Activated naive CD8-positive, alpha-beta T cell treated with anti-CD3 and anti-CD28 coated beads, Interleukin-2, amount 10 ng/mL, durations not matched to agents 7 days and 5 days (primary cell): ENCODE measurements at regions not wholly inside any gene's neighbourhood (a gene's known extent, or its start where the extent isn't known, plus 50 kb on each side); places are given as distances from the start of the nearest gene placed in this dataset.
"Not testable (repeated sequence)": the region's sequence is repeated elsewhere in the genome, so short reads cannot be mapped to it uniquely, and the experiment has no call there.

Experiments used
- ATAC-seq: fragments of 150-1000 bp; cut with Tn5 transposase; one replicate; pipeline ENCODE4 v1.10.0; 2021; ENCODE audit warnings: low read depth, moderate library complexity
- POLR2A ChIA-PET: fragments of 350-600 bp; sonication (Branson Sonifier 250); formaldehyde crosslinking; loops from one replicate; lab custom pipeline; 2021; ENCODE audit warnings: antibody characterized with exemption; lab: Charles Lee
- DNase-seq: peaks from one replicate; pipeline ENCODE4 v3.0.0; 2021
- H3K27ac Mint-ChIP-seq: one replicate; pipeline ENCODE4 v1.8.0; 2022; ENCODE audit warnings: mild to moderate bottlenecking, mixed read lengths
- H3K27me3 Mint-ChIP-seq: one replicate; pipeline ENCODE4 v1.8.0; 2022; ENCODE audit warnings: mild to moderate bottlenecking, moderate library complexity, mixed read lengths
- H3K36me3 Mint-ChIP-seq: one replicate; pipeline ENCODE4 v1.8.0; 2021; ENCODE audit warnings: mild to moderate bottlenecking, mixed read lengths
- H3K4me1 Mint-ChIP-seq: one replicate; pipeline ENCODE4 v1.8.0; 2021; ENCODE audit warnings: mixed read lengths
- H3K4me3 Mint-ChIP-seq: one replicate; pipeline ENCODE4 v1.8.0; 2022; ENCODE audit warnings: mild to moderate bottlenecking, moderate library complexity, mixed read lengths
- H3K9me3 Mint-ChIP-seq: one replicate; pipeline ENCODE4 v1.8.0; 2021; ENCODE audit warnings: mixed read lengths

DNA sequence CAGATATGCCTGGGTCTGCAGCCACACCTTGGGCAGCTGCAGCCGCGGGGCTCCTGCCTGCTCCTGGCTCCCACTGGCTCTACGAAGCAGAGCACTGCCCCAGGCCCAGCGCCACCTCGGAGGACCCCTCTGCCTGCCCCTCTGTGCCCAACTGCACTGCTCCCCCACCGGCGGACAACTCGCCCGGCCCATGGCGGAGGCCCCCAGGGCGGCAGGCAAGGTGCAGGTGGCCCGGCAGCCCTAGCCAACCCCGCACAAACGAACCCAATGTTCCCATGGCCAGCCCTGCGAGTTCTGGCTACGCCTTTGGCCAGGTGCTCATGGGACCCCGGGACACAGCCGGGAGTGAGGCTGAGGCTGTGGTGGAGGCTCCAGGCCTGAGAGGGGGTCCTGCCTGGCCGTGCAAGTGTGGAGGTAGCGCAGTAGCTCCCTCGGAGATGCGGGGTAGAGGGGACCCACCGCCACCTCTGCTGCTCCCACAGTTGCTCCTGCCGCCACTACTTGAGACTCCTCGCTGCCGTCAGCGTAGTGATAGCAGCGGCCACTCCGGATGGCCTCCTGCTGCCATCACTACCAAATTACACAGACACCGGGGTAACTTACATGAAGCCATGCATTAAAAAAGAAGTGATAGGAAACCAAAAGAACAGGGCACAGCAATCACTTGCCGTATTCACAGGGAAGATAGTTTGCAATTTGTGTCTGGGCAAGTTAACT lies 97.3 kb upstream of the SP4 start:
- Mint-ChIP-seq H3K27ac (no peak overlapping the region), H3K36me3 (peaks cover 23% of the 10 kb centered on the region), H3K27me3 (no peaks in the 10 kb centered on the region), H3K9me3 (peaks cover 4% of the 10 kb centered on the region), H3K4me1 (peaks cover 14% of the 10 kb centered on the region), H3K4me3 (no peak overlapping the region)
- DNase-seq: no peak
- POLR2A ChIA-PET: no interaction called here
- no peak for ATAC-seq

DNA sequence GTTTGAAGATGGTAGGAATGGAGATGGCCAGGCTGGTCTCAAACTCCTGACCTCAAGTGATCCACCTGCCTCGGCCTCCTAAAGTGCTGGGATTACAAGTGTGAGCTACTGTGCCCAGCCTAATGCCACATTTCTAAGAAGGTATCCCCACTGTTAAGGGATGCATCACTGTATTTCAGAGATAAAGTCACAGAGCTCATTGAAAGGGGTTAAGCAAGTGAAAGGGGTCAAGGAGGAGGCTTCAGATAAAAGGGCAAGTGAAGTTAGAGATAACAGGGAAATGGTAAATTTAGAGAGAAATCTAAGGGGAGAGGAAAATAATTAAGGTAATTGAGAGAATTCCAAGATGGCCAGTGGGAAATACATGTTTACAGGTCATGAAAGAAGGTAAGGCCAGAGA lies 93.0 kb upstream of the SP4 start:
- DNase-seq: no peak
- no peak for ATAC-seq
- peaks cover 32% of the 10 kb centered on the region for H3K4me1 Mint-ChIP-seq
- POLR2A ChIA-PET: no interaction called here
- H3K9me3 Mint-ChIP-seq: peaks cover 14% of the 10 kb centered on the region
- peaks cover 36% of the 10 kb centered on the region for H3K36me3 Mint-ChIP-seq
- H3K4me3 Mint-ChIP-seq: no peak overlapping the region
- H3K27me3 Mint-ChIP-seq: no peaks in the 10 kb centered on the region
- peak overlapping the region; percentile 49 for H3K27ac Mint-ChIP-seq

DNA sequence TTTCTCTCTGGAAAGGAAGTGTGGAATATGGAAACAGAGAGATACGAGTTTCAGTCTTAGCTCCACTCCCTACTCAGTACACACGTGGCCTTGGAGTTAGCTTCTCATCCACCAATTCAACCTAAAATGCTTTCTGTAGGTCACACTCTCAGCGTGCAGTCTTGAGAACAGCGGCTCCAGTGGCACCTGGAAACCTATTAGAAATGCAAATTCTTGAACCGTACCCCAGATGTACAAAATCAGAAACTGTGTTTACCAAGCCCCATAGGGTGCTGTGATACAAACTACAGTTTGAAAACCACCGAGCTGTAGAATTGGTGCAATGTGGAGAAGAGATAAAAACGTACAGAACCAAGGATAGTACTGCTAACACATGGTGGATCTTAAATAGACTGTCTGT lies 91.1 kb upstream of the SP4 start:
- Mint-ChIP-seq H3K9me3 (peaks cover 23% of the 10 kb centered on the region), H3K4me1 (peaks cover 40% of the 10 kb centered on the region), H3K36me3 (peaks cover 54% of the 10 kb centered on the region), H3K27me3 (no peaks in the 10 kb centered on the region), H3K27ac (no peak overlapping the region), H3K4me3 (no peak overlapping the region)
- ATAC-seq (no peak), DNase-seq (no peak)
- POLR2A ChIA-PET: interaction anchor here (0.6 to 3.9 kb wide), 3 partner anchors 10 to 127 kb away, joined by 3 to 30 read pairs (median 3); partner anchors contain the start of gene SP4

DNA sequence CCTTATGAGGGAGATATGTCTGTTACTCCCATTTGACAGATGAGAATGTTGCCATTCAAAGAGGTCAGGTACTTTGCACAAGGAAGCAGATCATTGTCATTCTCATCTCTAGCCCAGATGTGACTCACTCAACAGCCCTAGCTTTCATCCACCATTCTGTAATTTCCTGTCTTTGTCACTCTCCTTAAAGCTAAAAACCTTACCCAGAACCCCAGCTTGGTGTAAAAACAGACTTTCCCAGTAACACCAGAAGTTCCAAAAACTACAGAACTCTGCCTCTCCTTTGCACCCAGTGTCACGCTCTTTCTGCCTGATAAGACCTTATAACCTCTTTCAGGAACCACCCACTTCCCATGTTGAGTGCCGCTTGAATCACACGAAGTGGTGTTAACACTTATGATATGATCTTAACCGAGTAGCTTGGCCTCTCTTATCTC lies 89.1 kb upstream of the SP4 start:
- H3K9me3 Mint-ChIP-seq: peaks cover 30% of the 10 kb centered on the region
- POLR2A ChIA-PET: interaction anchor here (0.9 to 3.9 kb wide), 7 partner anchors 9 to 88 kb away, joined by 4 to 57 read pairs (median 6); partner anchors contain the start of gene SP4
- ATAC-seq (peak; percentile 97), DNase-seq (no peak)
- H3K27ac Mint-ChIP-seq: peak overlapping the region; percentile 90
- peaks cover 73% of the 10 kb centered on the region for H3K36me3 Mint-ChIP-seq
- peak overlapping the region; percentile 6 for H3K4me3 Mint-ChIP-seq
- H3K4me1 Mint-ChIP-seq: peaks cover 44% of the 10 kb centered on the region
- H3K27me3 Mint-ChIP-seq: no peaks in the 10 kb centered on the region

DNA sequence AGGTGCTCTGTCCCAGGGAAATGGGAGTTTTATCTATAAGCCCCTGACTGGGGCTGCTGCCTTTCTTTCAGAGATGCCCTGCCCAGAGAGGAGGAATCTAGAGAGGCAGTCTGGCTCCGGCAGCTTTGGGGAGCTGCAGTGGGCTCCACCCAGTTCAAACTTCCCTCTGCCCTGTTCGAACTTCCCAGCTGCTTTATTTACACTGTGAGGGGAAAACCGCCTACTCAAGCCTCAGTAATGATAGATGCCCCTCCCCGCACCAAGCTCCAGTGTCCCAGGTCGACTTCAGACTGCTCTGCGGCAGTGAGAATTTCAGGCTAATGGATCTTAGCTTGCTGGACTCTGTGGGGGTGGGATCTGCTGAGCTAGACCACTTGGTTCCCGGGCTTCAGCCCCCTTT lies 83.0 kb upstream of the SP4 start:
- POLR2A ChIA-PET: interaction anchor here (1.2 to 1.6 kb wide), 3 partner anchors 8 to 83 kb away, joined by 3 to 5 read pairs (median 3); partner anchors contain the start of gene SP4
- peaks cover 65% of the 10 kb centered on the region for H3K36me3 Mint-ChIP-seq
- H3K27ac Mint-ChIP-seq, DNase-seq, ATAC-seq, H3K27me3 Mint-ChIP-seq, H3K4me3 Mint-ChIP-seq: not testable (repeated sequence)
- H3K9me3 Mint-ChIP-seq: peaks cover 27% of the 10 kb centered on the region
- H3K4me1 Mint-ChIP-seq: peaks cover 28% of the 10 kb centered on the region

DNA sequence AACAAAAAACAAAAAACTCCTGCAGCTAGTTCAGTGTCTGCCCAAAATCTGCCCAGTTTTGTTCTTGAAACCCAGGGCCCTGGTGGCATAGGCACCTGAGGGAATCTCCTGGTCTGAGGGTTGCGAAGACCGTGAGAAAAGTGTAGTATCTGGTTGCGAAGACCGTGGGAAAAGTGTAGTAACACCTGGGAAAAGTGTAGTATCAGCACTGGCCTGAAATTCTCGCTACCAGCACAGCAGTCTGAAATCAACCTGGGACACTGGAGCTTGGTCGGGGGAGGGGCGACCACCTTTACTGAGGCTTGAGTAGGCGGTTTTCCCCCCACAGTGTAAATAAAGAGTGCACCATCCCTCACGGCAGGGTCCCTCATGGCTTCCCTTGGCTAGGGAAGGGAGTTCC lies 82.5 kb upstream of the SP4 start:
- POLR2A ChIA-PET: interaction anchor here (1.6 kb wide), 1 partner anchor 10 kb away, joined by 3 read pairs; no protein-coding TSS in a partner anchor
- peaks cover 60% of the 10 kb centered on the region for H3K36me3 Mint-ChIP-seq
- no peak for DNase-seq

DNA sequence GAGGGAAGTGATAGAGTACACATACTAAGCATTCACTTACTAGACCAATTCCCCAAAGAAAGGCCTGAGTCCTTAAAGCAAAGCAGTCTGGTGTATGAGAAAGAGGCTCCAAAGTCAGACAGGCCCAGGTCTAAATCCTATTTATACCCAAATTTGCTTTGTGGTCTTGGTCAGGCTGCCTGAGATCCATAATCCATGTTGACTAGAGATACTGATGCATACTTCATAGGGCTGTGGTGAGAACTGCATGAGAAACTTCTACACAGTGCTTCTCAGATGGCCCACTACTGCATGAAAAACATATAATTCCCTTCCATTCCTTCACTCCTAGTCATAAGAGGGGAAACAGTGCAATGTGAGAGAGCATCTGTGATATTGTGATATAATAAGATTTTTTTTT lies 81.6 kb upstream of the SP4 start:
- Mint-ChIP-seq H3K4me3 (no peak overlapping the region), H3K36me3 (peaks cover 52% of the 10 kb centered on the region), H3K4me1 (peaks cover 23% of the 10 kb centered on the region), H3K9me3 (peaks cover 21% of the 10 kb centered on the region), H3K27me3 (no peaks in the 10 kb centered on the region), H3K27ac (no peak overlapping the region)
- POLR2A ChIA-PET: interaction anchor here (1.0 kb wide), 1 partner anchor 9 kb away, joined by 3 read pairs; no protein-coding TSS in a partner anchor
- ATAC-seq (no peak), DNase-seq (no peak)

More for the DNA sequence above, 82.5 kb upstream of the SP4 start:
- H3K4me1 Mint-ChIP-seq: peaks cover 23% of the 10 kb centered on the region
- H3K4me3 Mint-ChIP-seq: no peak overlapping the region
- H3K9me3 Mint-ChIP-seq: peaks cover 26% of the 10 kb centered on the region
- no peak overlapping the region for H3K27ac Mint-ChIP-seq
- ATAC-seq: no peak
- H3K27me3 Mint-ChIP-seq: no peaks in the 10 kb centered on the region

DNA sequence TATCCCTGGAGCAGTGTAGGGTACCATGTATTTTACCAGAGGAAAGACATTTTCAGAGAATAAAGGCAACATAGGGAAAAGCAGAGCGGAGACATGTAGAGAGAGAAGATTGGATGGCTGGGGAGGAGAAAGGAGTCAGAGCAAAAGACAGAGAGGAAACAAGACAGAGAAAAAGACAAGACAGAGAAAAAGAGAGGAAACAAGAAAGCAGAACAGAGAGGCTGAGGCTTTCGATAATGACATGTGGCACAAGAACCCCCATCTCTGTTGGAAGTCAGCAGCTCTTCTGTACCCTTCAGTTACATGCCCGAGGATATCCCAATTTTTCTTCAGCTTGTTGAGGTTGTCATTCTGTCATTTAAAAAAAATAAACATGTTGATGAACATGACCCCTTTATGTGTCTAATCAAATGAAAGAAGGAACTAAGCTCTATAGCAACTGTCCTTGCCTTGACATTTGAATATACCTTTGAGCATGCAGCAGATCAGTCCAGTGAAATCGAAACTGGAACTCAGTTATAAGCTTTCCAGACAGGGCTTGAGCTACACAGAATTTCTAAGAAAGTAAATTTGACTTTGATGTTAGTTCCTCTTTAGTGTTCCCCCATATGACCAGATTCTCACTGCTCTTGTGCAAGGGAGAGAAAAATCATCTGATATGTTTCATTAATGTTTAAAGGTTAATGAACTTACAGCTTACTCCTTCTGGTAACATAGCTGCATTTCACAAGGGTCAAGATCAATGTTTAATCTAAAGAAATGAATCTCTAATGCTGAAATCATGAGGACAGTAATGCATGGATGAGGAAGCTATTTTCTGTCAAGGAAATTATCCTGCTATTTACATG lies 75.1 kb upstream of the SP4 start:
- Mint-ChIP-seq H3K27me3 (no peaks in the 10 kb centered on the region), H3K9me3 (peaks cover 8% of the 10 kb centered on the region), H3K36me3 (peaks cover 26% of the 10 kb centered on the region), H3K4me1 (peaks cover 53% of the 10 kb centered on the region), H3K27ac (peak overlapping the region; percentile 96), H3K4me3 (peak overlapping the region; percentile 76)
- DNase-seq (no peak), ATAC-seq (peak; percentile 86)
- POLR2A ChIA-PET: interaction anchor here (0.8 to 6.2 kb wide), 12 partner anchors 9 to 90 kb away, joined by 3 to 57 read pairs (median 4); partner anchors contain the start of gene SP4

DNA sequence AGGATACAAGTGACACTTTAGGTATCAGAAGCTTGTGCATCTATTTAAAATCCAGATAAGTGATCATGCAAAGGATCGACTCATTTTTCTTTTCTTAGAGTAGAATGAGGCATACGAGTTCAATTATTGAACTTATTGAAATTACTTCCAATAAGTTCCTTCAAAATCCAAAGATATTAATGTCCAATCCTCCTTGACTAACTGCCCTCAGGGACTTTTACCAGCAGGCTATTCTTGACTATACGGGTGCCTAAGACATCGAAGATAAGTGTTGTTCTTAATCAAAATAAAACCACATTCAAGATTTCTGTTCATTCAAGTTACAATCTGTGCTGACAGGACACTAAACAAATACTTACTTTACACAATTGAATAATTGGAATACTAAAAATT lies 74.5 kb upstream of the SP4 start:
- Mint-ChIP-seq H3K9me3 (peaks cover 5% of the 10 kb centered on the region), H3K27ac (peak overlapping the region; percentile 96), H3K27me3 (no peaks in the 10 kb centered on the region), H3K36me3 (peaks cover 22% of the 10 kb centered on the region), H3K4me1 (peaks cover 55% of the 10 kb centered on the region), H3K4me3 (peak overlapping the region; percentile 76)
- POLR2A ChIA-PET: interaction anchor here (0.8 to 6.2 kb wide), 12 partner anchors 9 to 91 kb away, joined by 3 to 57 read pairs (median 4); partner anchors contain the start of gene SP4
- DNase-seq: no peak
- ATAC-seq: no peak

DNA sequence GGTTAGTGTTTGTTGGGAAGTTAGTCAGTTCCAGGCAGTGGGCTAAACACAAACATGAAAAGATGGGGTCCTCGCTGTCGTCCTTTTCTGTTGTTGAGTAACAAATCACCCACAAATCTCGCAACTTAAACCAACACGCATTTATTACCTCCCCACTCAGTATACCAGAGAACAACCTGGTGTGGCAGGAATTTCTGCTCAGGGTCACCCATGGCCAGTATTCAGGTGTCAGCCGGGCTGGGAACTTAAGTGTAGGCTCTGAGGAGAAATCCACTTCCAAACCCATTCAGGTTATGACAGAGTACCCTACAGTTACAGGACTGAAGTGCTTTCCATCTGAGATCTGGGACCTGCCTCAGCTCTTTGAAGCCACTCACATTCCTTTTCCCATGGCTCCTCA lies 73.6 kb upstream of the SP4 start:
- peak overlapping the region; percentile 79 for H3K4me3 Mint-ChIP-seq
- POLR2A ChIA-PET: interaction anchor here (2.2 to 6.2 kb wide), 3 partner anchors 15 to 73 kb away, joined by 11 to 57 read pairs (median 44); partner anchors contain the start of gene SP4

DNA sequence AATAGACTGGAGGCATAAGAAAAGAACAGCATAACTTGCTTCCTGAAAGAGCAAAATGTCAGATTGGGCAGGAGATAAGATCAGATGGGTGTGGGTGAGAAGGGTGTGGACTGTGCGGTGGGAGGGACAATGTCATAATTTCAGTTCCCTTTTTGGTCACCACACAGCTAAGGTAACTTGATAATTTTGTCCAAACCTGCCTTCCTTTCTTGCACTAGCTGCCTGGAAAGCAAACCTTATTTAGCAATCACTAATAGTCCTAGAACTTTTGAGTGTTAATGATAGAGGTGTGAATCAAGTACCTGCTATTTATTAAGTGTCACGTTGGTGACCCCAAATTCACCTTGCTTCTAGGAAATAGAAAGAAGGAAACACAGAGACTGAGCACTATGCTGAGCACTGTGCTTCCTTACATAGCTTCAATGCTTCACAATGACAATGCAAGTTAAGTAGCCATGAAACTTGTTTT lies 72.4 kb upstream of the SP4 start:
- peaks cover 75% of the 10 kb centered on the region for H3K4me1 Mint-ChIP-seq
- DNase-seq (peak; percentile 46), ATAC-seq (peak; percentile 66)
- peaks cover 5% of the 10 kb centered on the region for H3K9me3 Mint-ChIP-seq
- peaks cover 22% of the 10 kb centered on the region for H3K36me3 Mint-ChIP-seq
- H3K27ac Mint-ChIP-seq: peak overlapping the region; percentile 96
- POLR2A ChIA-PET: interaction anchor here (0.5 to 6.2 kb wide), 7 partner anchors 11 to 590 kb away, joined by 3 to 57 read pairs (median 4); partner anchors contain the start of genes CDCA7L and SP4
- H3K4me3 Mint-ChIP-seq: peak overlapping the region; percentile 62
- no peaks in the 10 kb centered on the region for H3K27me3 Mint-ChIP-seq

More for the DNA sequence above, 73.6 kb upstream of the SP4 start:
- peaks cover 5% of the 10 kb centered on the region for H3K9me3 Mint-ChIP-seq
- H3K36me3 Mint-ChIP-seq: peaks cover 22% of the 10 kb centered on the region
- peaks cover 63% of the 10 kb centered on the region for H3K4me1 Mint-ChIP-seq
- H3K27ac Mint-ChIP-seq: peak overlapping the region; percentile 96
- DNase-seq: no peak
- ATAC-seq: no peak
- H3K27me3 Mint-ChIP-seq: no peaks in the 10 kb centered on the region

DNA sequence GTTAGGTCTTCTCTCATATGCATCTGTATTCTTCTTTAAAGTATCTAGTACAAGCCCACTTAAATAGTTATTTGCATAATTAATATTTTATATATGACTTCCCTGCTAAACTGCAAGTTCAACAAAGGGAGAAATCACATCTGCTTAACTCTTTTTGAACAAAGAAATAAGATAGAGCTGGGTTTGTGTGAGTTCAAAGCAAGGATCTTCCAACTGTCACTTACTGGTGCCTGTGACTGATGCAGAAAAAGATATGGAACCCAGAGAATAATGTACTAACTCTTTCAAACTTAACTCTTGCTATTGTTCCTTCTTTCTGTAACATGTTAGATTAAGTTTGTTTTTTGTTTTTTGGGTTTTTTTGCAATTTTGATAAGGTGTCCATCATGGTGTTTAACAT lies 71.3 kb upstream of the SP4 start:
- H3K27me3 Mint-ChIP-seq: no peaks in the 10 kb centered on the region
- no peak for DNase-seq

More for the DNA sequence above, 71.3 kb upstream of the SP4 start:
- H3K4me1 Mint-ChIP-seq: peaks cover 80% of the 10 kb centered on the region
- H3K9me3 Mint-ChIP-seq: peaks cover 5% of the 10 kb centered on the region
- no peak overlapping the region for H3K4me3 Mint-ChIP-seq
- H3K36me3 Mint-ChIP-seq: peaks cover 24% of the 10 kb centered on the region
- H3K27ac Mint-ChIP-seq: peak overlapping the region; percentile 96
- ATAC-seq: no peak
- POLR2A ChIA-PET: interaction anchor here (1.3 to 6.2 kb wide), 4 partner anchors 18 to 70 kb away, joined by 6 to 57 read pairs (median 14); partner anchors contain the start of gene SP4
